Body of pancreas (tissue), 4 donors: ENCODE measurements at regions not wholly inside any gene's neighbourhood (a gene's known extent, or its start where the extent isn't known, plus 50 kb on each side); places are given as distances from the start of the nearest gene placed in this dataset.

Source experiments
- CTCF ChIP-seq, 7 experiments: fragments of 450-650 bp in 4 of 7; fragments of 200-600 bp in 3 of 7; sonication (generic) in 3 of 7; IDR thresholded peaks; one replicate each; pipeline ENCODE4 v1.5.1; 2016 to 2019; ENCODE audit warnings: antibody characterized with exemption in 7 of 7
- POLR2A ChIP-seq, 3 donors: fragments of 450-650 bp; IDR thresholded peaks; one replicate each; pipeline ENCODE4 v1.6.1; 2016; ENCODE audit warnings: antibody characterized with exemption in 3 of 3, mild to moderate bottlenecking in 2 of 3

GRCh38 chr1:222946436-222946835, 131.6 kb downstream of the DISP1 start:
- TF ChIP-seq POLR2A (IDR thresholded peaks at IDR 0.05) (no peak), CTCF (IDR thresholded peaks at IDR 0.05) (no peak)
